ENCODE measurements at regions not wholly inside any gene's neighbourhood (a gene's known extent, or its start where the extent isn't known, plus 50 kb on each side); places are given as distances from the start of the nearest gene placed in this dataset.

DNA sequence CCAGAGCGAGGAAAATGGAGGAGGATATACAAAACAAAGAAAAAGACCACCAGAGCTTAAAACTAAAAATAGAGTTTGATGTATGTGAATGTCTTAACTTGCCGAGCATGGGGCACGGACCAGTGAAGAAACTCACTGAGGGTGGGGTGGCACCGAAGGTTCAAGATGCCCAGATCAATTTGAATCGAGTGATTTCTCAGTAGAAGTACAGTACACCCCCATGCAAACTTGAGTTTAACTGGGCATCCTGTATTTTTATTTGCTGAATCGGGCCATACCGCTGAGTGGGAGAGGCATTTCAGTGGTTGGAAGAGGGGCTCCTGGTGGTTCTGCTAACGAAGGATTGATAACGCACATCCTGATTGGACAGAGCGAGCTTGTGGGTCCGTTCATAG lies 81.7 kb downstream of the ANKRD60 start:
- H3K9me3 ChIP-seq, result no peaks in the 10 kb centered on the region
- H3K4me1 ChIP-seq, result no peaks in the 10 kb centered on the region
- no peak overlapping the region for H3K4me3 ChIP-seq
- H3K27me3 ChIP-seq (ENCODE audit: low read depth), result peaks cover 34% of the 10 kb centered on the region
- no peaks in the 10 kb centered on the region for H3K36me3 ChIP-seq
- intact Hi-C loops (cut with DNase I), result no loop called here
- no peak overlapping the region for H3K27ac ChIP-seq
- ATAC-seq, result no peak
- DNase-seq, result no peak
- TF ChIP-seq, protein P1, sequence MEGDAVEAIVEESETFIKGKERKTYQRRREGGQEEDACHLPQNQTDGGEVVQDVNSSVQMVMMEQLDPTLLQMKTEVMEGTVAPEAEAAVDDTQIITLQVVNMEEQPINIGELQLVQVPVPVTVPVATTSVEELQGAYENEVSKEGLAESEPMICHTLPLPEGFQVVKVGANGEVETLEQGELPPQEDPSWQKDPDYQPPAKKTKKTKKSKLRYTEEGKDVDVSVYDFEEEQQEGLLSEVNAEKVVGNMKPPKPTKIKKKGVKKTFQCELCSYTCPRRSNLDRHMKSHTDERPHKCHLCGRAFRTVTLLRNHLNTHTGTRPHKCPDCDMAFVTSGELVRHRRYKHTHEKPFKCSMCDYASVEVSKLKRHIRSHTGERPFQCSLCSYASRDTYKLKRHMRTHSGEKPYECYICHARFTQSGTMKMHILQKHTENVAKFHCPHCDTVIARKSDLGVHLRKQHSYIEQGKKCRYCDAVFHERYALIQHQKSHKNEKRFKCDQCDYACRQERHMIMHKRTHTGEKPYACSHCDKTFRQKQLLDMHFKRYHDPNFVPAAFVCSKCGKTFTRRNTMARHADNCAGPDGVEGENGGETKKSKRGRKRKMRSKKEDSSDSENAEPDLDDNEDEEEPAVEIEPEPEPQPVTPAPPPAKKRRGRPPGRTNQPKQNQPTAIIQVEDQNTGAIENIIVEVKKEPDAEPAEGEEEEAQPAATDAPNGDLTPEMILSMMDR (IDR thresholded peaks at IDR 0.05), result no peak

DNA sequence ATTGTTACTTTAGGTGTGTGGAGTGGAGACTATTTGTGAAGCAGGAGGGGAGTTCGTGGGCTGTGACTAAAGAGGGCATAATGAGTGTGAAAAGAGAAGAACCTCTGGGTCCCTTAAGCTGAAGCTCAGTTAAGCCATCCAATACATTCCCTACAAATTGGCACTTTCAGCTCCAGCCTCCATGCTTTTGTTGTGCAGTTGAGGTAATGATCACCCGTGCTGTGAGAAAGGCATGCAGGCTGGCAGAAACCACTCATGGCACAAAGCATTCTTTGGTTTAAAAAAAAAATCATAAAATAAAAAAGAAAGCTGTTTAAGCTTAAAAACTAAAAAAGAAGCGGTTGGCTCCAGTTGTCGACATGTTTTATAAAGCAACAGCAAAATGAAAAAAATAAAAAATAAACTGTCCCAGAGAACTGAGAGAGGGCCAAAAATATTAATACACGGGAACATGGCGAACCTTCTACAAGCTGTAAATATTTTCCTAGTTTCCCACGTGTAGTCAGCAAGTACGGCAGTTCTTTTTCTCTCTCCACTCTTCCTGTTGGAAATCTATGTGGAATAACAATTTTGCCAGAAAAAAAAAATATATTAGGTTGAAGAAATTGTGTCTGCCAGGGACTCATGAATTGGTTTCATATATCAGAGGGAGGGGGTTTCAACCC lies 82.2 kb downstream of the ANKRD60 start:
- H3K36me3 ChIP-seq, result no peaks in the 10 kb centered on the region
- DNase-seq, result no peak
- no peak for ATAC-seq
- no peak overlapping the region for H3K4me3 ChIP-seq
- H3K9me3 ChIP-seq, result no peaks in the 10 kb centered on the region
- intact Hi-C loops (cut with DNase I), result no loop called here
- H3K4me1 ChIP-seq, result no peaks in the 10 kb centered on the region
- H3K27ac ChIP-seq, result no peak overlapping the region
- TF ChIP-seq, protein P1 (IDR thresholded peaks at IDR 0.05), result no peak
- H3K27me3 ChIP-seq (ENCODE audit: low read depth), result peaks cover 36% of the 10 kb centered on the region

DNA sequence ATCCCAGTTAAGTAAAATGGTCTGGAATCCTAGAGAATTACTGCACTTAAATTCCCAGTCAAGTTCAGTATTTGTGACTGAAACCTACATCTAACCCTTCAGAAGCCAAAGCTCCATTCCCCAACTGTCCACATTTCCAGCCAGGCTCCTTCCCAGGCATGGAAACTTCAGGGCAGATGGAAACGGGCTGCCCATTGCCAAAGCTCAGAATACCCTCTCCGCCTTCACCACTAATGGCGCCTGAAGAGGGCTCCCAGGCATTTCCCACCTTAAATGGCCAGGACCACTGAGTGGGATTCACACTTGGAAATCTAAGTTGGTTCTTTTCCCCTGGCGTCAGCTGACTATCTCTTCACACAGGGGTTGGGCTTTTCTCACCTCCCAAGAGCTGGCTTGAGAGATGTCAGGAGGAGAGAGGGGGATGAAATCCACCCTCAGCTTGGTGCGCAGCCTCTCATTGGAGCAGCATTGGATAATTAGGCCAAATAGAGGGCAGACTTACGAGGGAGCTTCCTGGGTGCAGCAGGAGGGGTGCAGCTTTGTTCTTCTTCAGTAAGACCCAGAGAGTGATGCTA lies 82.9 kb downstream of the ANKRD60 start:
- Histone ChIP-seq H3K4me1 (no peaks in the 10 kb centered on the region), H3K27ac (no peak overlapping the region)
- intact Hi-C loops (cut with DNase I), result no loop called here

DNA sequence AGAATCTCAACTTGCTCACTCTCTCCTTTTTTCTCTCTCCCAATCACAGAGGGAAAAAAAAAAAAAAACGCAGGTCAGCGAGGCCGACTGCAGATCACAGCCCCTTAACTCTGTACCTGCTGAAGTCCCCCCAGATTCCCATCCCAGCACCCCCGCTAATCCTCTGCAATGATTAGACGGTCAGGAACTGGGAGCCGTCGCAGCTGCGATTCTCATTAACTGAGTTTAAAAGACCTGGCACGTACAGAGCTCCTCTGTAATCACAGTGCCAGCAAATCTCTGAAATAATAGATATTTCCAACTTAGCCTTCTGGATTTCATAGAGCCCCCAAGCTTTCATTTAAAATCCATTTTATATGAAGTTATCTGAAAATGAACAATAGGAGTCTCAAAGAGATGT lies 84.4 kb downstream of the ANKRD60 start:
- intact Hi-C loops (cut with DNase I), result no loop called here
- Histone ChIP-seq H3K27me3 (ENCODE audit: low read depth) (peaks cover 18% of the 10 kb centered on the region), H3K36me3 (no peaks in the 10 kb centered on the region), H3K9me3 (no peaks in the 10 kb centered on the region), H3K4me1 (no peaks in the 10 kb centered on the region), H3K4me3 (no peak overlapping the region), H3K27ac (no peak overlapping the region)
- DNase-seq (no peak), ATAC-seq (no peak)
- TF ChIP-seq, protein P1 (IDR thresholded peaks at IDR 0.05), result no peak

More for the DNA sequence above, 82.9 kb downstream of the ANKRD60 start:
- TF ChIP-seq, protein P1 (IDR thresholded peaks at IDR 0.05), result no peak
- Histone ChIP-seq H3K27me3 (ENCODE audit: low read depth) (peaks cover 30% of the 10 kb centered on the region), H3K9me3 (no peaks in the 10 kb centered on the region), H3K4me3 (no peak overlapping the region), H3K36me3 (no peaks in the 10 kb centered on the region)
- ATAC-seq (no peak), DNase-seq (no peak)

DNA sequence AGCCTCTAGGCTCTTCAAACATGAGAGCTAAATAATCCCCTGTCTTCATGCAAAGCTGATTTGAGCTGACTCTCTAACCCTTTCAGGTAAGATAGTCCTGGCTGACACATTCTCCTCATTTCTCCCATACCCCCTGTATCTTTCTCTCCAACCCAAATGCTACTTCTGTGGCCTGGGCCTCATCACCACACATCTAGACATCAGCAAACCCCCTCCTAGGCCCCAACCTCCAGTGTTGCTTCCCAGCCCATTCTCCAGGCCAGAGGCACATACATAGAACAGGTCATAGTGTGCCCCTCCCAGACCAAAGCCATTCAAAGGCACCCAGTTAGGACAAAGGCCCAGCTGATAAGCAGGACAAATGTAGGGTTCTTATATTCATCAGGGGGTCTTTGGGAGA lies 84.9 kb downstream of the ANKRD60 start:
- TF ChIP-seq, protein P1 (IDR thresholded peaks at IDR 0.05), result no peak
- intact Hi-C loops (cut with DNase I), result no loop called here
- Histone ChIP-seq H3K4me3 (no peak overlapping the region), H3K9me3 (no peaks in the 10 kb centered on the region), H3K4me1 (no peaks in the 10 kb centered on the region), H3K27ac (no peak overlapping the region), H3K36me3 (no peaks in the 10 kb centered on the region), H3K27me3 (ENCODE audit: low read depth) (peaks cover 15% of the 10 kb centered on the region)
- no peak for DNase-seq
- no peak for ATAC-seq
